ENCODE measurements at regions not wholly inside any gene's neighbourhood (a gene's known extent, or its start where the extent isn't known, plus 50 kb on each side); places are given as distances from the start of the nearest gene placed in this dataset.

DNA sequence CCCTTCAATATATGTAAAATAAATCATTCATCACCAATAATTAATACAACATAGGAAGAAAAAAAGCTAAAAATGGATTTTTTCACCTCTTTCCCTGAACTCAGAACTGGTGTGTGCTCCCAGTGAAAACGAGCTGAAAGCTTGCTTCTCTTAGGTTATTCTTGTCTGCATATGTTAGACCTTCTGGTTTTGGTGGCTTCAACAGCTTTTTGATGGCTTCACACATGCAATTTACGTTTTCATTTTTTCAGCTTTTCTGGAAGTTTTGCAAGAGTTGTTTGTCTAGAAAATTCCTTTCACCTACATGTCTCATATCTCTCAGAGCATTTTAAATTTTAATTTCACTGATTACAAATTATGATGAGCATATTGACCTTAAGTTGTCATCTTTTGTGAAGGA is 86.9 kb upstream of the PTCHD4 start:
- no peak overlapping the region for H3K27ac ChIP-seq
- DNase-seq (ENCODE audit: low spot score) = no peak
- WGBS = 89% methylated on average over 2 of the region's 2 CpGs

DNA sequence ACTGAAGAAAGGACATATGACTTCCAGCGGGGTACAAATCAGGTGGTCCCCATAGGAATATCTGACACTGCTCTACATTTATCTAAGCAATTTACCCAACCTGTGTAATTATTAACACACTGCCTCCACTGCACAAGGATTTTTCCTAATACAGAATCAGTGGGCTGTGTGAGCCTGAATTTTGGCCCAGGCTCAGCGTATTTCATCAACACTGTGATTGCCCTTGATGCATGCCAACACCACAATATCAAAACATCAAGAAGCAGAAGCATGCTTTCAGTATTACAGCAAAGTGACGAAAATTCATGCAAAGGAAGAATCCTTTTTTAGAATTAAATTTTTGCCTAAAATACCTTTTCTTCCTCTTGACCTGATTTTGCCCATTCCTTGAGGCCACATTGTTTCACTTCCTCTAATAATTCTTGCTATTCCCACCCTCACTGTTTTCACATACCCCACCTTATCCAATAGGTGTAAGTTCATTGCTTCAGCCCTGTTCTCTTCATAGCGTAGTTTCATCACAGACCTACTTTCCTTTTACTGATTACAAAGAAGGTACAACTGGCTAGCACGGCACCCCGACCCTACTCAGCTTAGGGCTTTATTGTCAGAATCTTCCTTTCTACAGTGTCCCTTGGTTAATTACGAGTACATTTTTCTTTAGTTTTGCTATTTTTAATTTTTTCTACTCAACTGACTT is 83.7 kb upstream of the PTCHD4 start:
- H3K4me1 ChIP-seq (replicated peaks) = no peaks in the 10 kb centered on the region
- H3K36me3 ChIP-seq = no peaks in the 10 kb centered on the region
- H3K27ac ChIP-seq = no peak overlapping the region
- no peaks in the 10 kb centered on the region for H3K27me3 ChIP-seq (replicated peaks; ENCODE audit: insufficient read depth)
- no peak overlapping the region for H3K4me3 ChIP-seq
- no peaks in the 10 kb centered on the region for H3K9me3 ChIP-seq
- intact Hi-C loops (cut with DNase I) = no loop called here
- no peak for TF ChIP-seq POLR2AphosphoS5 (IDR thresholded peaks at IDR 0.05)
- TF ChIP-seq, protein P1, sequence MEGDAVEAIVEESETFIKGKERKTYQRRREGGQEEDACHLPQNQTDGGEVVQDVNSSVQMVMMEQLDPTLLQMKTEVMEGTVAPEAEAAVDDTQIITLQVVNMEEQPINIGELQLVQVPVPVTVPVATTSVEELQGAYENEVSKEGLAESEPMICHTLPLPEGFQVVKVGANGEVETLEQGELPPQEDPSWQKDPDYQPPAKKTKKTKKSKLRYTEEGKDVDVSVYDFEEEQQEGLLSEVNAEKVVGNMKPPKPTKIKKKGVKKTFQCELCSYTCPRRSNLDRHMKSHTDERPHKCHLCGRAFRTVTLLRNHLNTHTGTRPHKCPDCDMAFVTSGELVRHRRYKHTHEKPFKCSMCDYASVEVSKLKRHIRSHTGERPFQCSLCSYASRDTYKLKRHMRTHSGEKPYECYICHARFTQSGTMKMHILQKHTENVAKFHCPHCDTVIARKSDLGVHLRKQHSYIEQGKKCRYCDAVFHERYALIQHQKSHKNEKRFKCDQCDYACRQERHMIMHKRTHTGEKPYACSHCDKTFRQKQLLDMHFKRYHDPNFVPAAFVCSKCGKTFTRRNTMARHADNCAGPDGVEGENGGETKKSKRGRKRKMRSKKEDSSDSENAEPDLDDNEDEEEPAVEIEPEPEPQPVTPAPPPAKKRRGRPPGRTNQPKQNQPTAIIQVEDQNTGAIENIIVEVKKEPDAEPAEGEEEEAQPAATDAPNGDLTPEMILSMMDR (IDR thresholded peaks at IDR 0.05) = no peak
- TF ChIP-seq POLR2A (IDR thresholded peaks at IDR 0.05) = no peak
- 89% methylated on average over 7 of the region's 7 CpGs for WGBS
- DNase-seq (ENCODE audit: low spot score) = no peak

More for the DNA sequence above, 86.9 kb upstream of the PTCHD4 start:
- no peaks in the 10 kb centered on the region for H3K9me3 ChIP-seq
- no peaks in the 10 kb centered on the region for H3K4me1 ChIP-seq (replicated peaks)
- TF ChIP-seq POLR2AphosphoS5 (IDR thresholded peaks at IDR 0.05) (no peak), POLR2A (IDR thresholded peaks at IDR 0.05) (no peak)
- TF ChIP-seq, protein P1 (IDR thresholded peaks at IDR 0.05) = no peak
- H3K36me3 ChIP-seq = no peaks in the 10 kb centered on the region
- no peaks in the 10 kb centered on the region for H3K27me3 ChIP-seq (replicated peaks; ENCODE audit: insufficient read depth)
- intact Hi-C loops (cut with DNase I) = no loop called here
- no peak overlapping the region for H3K4me3 ChIP-seq

DNA sequence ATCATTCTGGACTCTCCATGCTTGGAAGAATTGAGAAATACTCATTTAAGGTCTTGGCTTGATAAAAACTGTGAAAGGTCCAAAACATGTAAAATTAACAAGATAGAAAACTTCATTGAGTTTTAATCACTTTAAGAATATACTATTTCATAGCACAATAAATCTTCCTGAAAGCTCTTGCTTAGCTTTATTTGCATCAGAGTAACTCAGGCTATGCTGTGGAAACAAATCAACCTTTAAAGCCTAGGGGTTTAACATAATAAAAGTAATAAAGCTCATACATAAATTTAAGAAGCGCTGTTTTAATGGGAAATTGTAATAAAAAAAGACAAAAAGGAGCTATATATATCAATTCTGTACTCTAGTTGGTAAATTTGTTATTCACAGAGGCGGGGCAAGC is 77.2 kb upstream of the PTCHD4 start:
- Histone ChIP-seq H3K9me3 (no peaks in the 10 kb centered on the region), H3K4me1 (replicated peaks) (no peaks in the 10 kb centered on the region), H3K27ac (no peak overlapping the region), H3K27me3 (replicated peaks; ENCODE audit: insufficient read depth) (no peaks in the 10 kb centered on the region), H3K4me3 (no peak overlapping the region), H3K36me3 (no peaks in the 10 kb centered on the region)
- DNase-seq (ENCODE audit: low spot score) = no peak
- no peak for TF ChIP-seq POLR2A (IDR thresholded peaks at IDR 0.05)
- TF ChIP-seq, protein P1 (IDR thresholded peaks at IDR 0.05) = no peak
- TF ChIP-seq POLR2AphosphoS5 (IDR thresholded peaks at IDR 0.05) = no peak
- WGBS = 78% methylated on average over 2 of the region's 2 CpGs
- intact Hi-C loops (cut with DNase I) = no loop called here

DNA sequence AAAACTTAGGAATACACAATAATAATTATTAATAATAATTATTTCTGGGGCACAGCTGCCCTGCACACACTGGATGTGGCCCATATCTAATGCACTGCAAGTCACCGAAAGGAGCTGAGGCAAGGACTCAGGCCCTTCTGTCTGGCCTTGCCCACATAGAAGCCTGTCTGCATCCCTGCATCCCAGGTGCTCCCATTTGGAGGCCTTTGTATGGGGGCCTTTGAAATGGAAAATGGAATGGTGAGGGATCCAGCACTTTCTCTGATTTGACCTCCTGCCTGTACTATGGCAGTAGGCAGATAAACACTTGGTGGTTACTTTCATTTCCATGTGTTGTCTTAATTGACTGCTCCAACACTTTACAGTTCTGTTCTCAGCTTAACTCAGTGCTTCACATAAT is 75.7 kb upstream of the PTCHD4 start:
- Histone ChIP-seq H3K4me3 (no peak overlapping the region), H3K36me3 (no peaks in the 10 kb centered on the region), H3K27ac (no peak overlapping the region), H3K9me3 (no peaks in the 10 kb centered on the region), H3K4me1 (replicated peaks) (no peaks in the 10 kb centered on the region), H3K27me3 (replicated peaks; ENCODE audit: insufficient read depth) (no peaks in the 10 kb centered on the region)
- WGBS = 100% methylated on average over 1 of the region's 1 CpG
- no peak for DNase-seq (ENCODE audit: low spot score)
- TF ChIP-seq, protein P1 (IDR thresholded peaks at IDR 0.05) = no peak
- TF ChIP-seq POLR2AphosphoS5 (IDR thresholded peaks at IDR 0.05) = no peak
- TF ChIP-seq POLR2A (IDR thresholded peaks at IDR 0.05) = no peak
- intact Hi-C loops (cut with DNase I) = no loop called here

DNA sequence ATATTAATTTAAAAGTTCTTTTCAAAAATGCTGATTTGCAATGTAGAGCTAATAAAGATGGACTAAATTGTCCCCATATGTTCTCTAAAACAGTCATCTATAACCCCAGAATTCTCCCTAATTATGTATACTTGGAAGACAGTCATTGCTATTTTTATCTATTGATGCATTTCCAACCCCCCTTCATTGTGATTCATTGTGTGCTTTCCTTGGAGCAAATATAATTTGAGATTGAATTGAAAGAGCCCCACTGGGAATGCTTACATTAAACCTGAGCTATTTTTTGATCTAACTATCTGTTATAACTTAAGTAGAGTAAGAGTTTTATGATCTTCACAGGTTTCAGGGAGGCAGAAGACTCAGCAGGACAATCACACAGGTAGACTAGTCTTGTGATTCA is 73.7 kb upstream of the PTCHD4 start:
- TF ChIP-seq POLR2AphosphoS5 (IDR thresholded peaks at IDR 0.05) (no peak), POLR2A (IDR thresholded peaks at IDR 0.05) (no peak)
- TF ChIP-seq, protein P1 (IDR thresholded peaks at IDR 0.05) = no peak
- no peaks in the 10 kb centered on the region for H3K9me3 ChIP-seq
- DNase-seq (ENCODE audit: low spot score) = no peak
- no peaks in the 10 kb centered on the region for H3K27me3 ChIP-seq (replicated peaks; ENCODE audit: insufficient read depth)
- H3K27ac ChIP-seq = no peak overlapping the region
- H3K36me3 ChIP-seq = no peaks in the 10 kb centered on the region
- no peaks in the 10 kb centered on the region for H3K4me1 ChIP-seq (replicated peaks)
- no peak overlapping the region for H3K4me3 ChIP-seq
- intact Hi-C loops (cut with DNase I) = no loop called here

Measured in prostate gland (tissue), 2 donors.